ENCODE measurements at regions not wholly inside any gene's neighbourhood (a gene's known extent, or its start where the extent isn't known, plus 50 kb on each side); places are given as distances from the start of the nearest gene placed in this dataset.
"Not testable (repeated sequence)": the region's sequence is repeated elsewhere in the genome, so short reads cannot be mapped to it uniquely, and the experiment has no call there.

- intact Hi-C loops (cut with DNase I), result no loop called here
- no peak for DNase-seq (ENCODE audit: low spot score)
These were observed 221.8 kb downstream of the KIT start for GRCh38 chr4:54879576-54879975.

- no peak for DNase-seq (ENCODE audit: low spot score)
- intact Hi-C loops (cut with DNase I), result no loop called here
These were observed 219.2 kb downstream of the KIT start for GRCh38 chr4:54877006-54877405.

- intact Hi-C loops (cut with DNase I), result no loop called here
- no peak for DNase-seq (ENCODE audit: low spot score)
These were observed 214.5 kb downstream of the KIT start for GRCh38 chr4:54872261-54872660.

- intact Hi-C loops (cut with DNase I), result no loop called here
- DNase-seq (ENCODE audit: low spot score), result no peak
These were observed 206.0 kb downstream of the KIT start for GRCh38 chr4:54863571-54864255.

GRCh38 chr4:54861201-54861600, 203.4 kb downstream of the KIT start:
- intact Hi-C loops (cut with DNase I), result no loop called here
- no peak for DNase-seq (ENCODE audit: low spot score)

- no peak for DNase-seq (ENCODE audit: low spot score)
- intact Hi-C loops (cut with DNase I), result no loop called here
These were observed 197.6 kb downstream of the KIT start for GRCh38 chr4:54855191-54855854.

GRCh38 chr4:54852602-54853001, 194.8 kb downstream of the KIT start:
- no peak for DNase-seq (ENCODE audit: low spot score)
- intact Hi-C loops (cut with DNase I), result no loop called here

GRCh38 chr4:54852054-54852453, 194.3 kb downstream of the KIT start:
- DNase-seq (ENCODE audit: low spot score), result no peak
- intact Hi-C loops (cut with DNase I), result no loop called here

- intact Hi-C loops (cut with DNase I), result no loop called here
- DNase-seq (ENCODE audit: low spot score), result no peak
These were observed 187.2 kb downstream of the KIT start for GRCh38 chr4:54844911-54845310.

- DNase-seq (ENCODE audit: low spot score), result no peak
- intact Hi-C loops (cut with DNase I), result no loop called here
These were observed 186.2 kb downstream of the KIT start for GRCh38 chr4:54843946-54844345.

- DNase-seq (ENCODE audit: low spot score), result no peak
- intact Hi-C loops (cut with DNase I), result no loop called here
These were observed 185.3 kb downstream of the KIT start for GRCh38 chr4:54843106-54843505.

- DNase-seq (ENCODE audit: low spot score), result no peak
- intact Hi-C loops (cut with DNase I), result no loop called here
These were observed 184.9 kb downstream of the KIT start for GRCh38 chr4:54842656-54843055.

GRCh38 chr4:54842226-54842625, 184.5 kb downstream of the KIT start:
- intact Hi-C loops (cut with DNase I), result no loop called here

GRCh38 chr4:54840992-54841768, 183.4 kb downstream of the KIT start:
- intact Hi-C loops (cut with DNase I), result no loop called here
- no peak for DNase-seq (ENCODE audit: low spot score)

More at GRCh38 chr4:54842226-54842625, 184.5 kb downstream of the KIT start:
- DNase-seq (ENCODE audit: low spot score), result no peak

- intact Hi-C loops (cut with DNase I), result no loop called here
- DNase-seq (ENCODE audit: low spot score), result no peak
These were observed 182.7 kb downstream of the KIT start for GRCh38 chr4:54840430-54840829.

GRCh38 chr4:54838301-54838700, 180.5 kb downstream of the KIT start:
- DNase-seq (ENCODE audit: low spot score), result no peak
- intact Hi-C loops (cut with DNase I), result loop anchor here in 1 of 2 donors (5.0 kb wide), 1 partner anchor 516 kb away; no protein-coding TSS in a partner anchor

GRCh38 chr4:54837576-54838140, 179.9 kb downstream of the KIT start:
- no peak for DNase-seq (ENCODE audit: low spot score)
- intact Hi-C loops (cut with DNase I), result loop anchor here in 1 of 2 donors (5.0 kb wide), 1 partner anchor 515 kb away; no protein-coding TSS in a partner anchor

GRCh38 chr4:54828361-54828760, 170.6 kb downstream of the KIT start:
- DNase-seq (ENCODE audit: low spot score); intact Hi-C loops (cut with DNase I): not testable (repeated sequence)

- intact Hi-C loops (cut with DNase I), result no loop called here
- DNase-seq (ENCODE audit: low spot score), result no peak
These were observed 165.9 kb downstream of the KIT start for GRCh38 chr4:54823616-54824015.

- no peak for DNase-seq (ENCODE audit: low spot score)
- intact Hi-C loops (cut with DNase I), result no loop called here
These were observed 161.3 kb downstream of the KIT start for GRCh38 chr4:54819034-54819433.

Data from posterior vena cava (tissue), 2 donors.